Tibial artery (tissue), 4 donors: ENCODE measurements at regions not wholly inside any gene's neighbourhood (a gene's known extent, or its start where the extent isn't known, plus 50 kb on each side); places are given as distances from the start of the nearest gene placed in this dataset.
"Not testable (repeated sequence)": the region's sequence is repeated elsewhere in the genome, so short reads cannot be mapped to it uniquely, and the experiment has no call there.

Experiments used
- DNase-seq, 2 donors: peaks; one replicate each; pipeline ENCODE4 v3.0.0-alpha.2; 2019
- H3K27ac ChIP-seq, 2 donors: fragments of 200-600 bp; sonication (generic) in 1 of 2; 1 replicate in 1 of 2; 2 replicates in 1 of 2; pipeline ENCODE4 v1.5.1; 2018 to 2019; ENCODE audit warnings: mild to moderate bottlenecking in 1 of 2
- H3K27me3 ChIP-seq, 2 donors: fragments of 200-600 bp; sonication (generic) in 1 of 2; one replicate each; pipeline versions ENCODE4 v1.5.1 to v1.6.0; 2016 to 2019
- H3K36me3 ChIP-seq, 3 donors: fragments of 200-600 bp; sonication (generic) in 2 of 3; one replicate each; pipeline ENCODE4 v1.5.1; 2016 to 2019; ENCODE audit warnings: mild to moderate bottlenecking in 2 of 3
- H3K4me1 ChIP-seq, 4 donors: fragments of 200-600 bp; sonication (generic) in 2 of 4; 1 replicate in 3 of 4; 2 replicates in 1 of 4; pipeline ENCODE4 v1.5.1; 2016 to 2019
- H3K4me3 ChIP-seq, 2 donors: fragments of 200-600 bp; sonication (generic) in 1 of 2; 1 replicate in 1 of 2; 2 replicates in 1 of 2; pipeline ENCODE4 v1.5.1; 2018 to 2019; ENCODE audit warnings: mild to moderate bottlenecking in 2 of 2
- H3K9me3 ChIP-seq, 3 donors: fragments of 200-600 bp; sonication (generic) in 1 of 3; one replicate each; pipeline ENCODE4 v1.5.1; 2016 to 2019
- intact Hi-C: fragments of 100-400 bp; cut with DNase I; formaldehyde crosslinking; loops from one replicate; pipeline ENCODE4 v1.15.0; 2023; ENCODE audit warnings: low total_unique reads
- TF ChIP-seq, protein P1 (sequence below), 2 experiments: fragments of 200-600 bp in 1 of 2; fragments of 450-650 bp in 1 of 2; IDR thresholded peaks; one replicate each; pipeline ENCODE4 v1.5.1; 2017 to 2019; ENCODE audit warnings: antibody characterized with exemption in 2 of 2, mild to moderate bottlenecking in 1 of 2, moderate library complexity in 1 of 2

DNA sequence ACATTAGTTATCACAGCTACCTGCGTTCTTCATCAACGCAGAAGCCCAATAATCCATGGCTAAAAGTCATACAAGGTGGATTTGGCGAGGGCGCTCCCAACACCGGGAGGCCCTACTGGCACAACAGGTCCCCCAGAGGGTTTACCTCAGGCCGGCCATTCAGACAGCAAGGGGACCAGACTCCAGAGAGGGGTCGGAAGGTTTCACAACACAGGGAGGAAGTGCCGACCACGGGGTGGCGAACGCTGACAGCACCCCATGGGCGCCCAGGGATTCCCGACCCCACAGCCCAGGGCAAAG, 1515.9 kb upstream of the DEFB115 start:
- peaks cover 0 to 39% (median 29%) of the 10 kb centered on the region in 3 donors for H3K9me3 ChIP-seq
- TF ChIP-seq, protein P1, sequence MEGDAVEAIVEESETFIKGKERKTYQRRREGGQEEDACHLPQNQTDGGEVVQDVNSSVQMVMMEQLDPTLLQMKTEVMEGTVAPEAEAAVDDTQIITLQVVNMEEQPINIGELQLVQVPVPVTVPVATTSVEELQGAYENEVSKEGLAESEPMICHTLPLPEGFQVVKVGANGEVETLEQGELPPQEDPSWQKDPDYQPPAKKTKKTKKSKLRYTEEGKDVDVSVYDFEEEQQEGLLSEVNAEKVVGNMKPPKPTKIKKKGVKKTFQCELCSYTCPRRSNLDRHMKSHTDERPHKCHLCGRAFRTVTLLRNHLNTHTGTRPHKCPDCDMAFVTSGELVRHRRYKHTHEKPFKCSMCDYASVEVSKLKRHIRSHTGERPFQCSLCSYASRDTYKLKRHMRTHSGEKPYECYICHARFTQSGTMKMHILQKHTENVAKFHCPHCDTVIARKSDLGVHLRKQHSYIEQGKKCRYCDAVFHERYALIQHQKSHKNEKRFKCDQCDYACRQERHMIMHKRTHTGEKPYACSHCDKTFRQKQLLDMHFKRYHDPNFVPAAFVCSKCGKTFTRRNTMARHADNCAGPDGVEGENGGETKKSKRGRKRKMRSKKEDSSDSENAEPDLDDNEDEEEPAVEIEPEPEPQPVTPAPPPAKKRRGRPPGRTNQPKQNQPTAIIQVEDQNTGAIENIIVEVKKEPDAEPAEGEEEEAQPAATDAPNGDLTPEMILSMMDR (IDR thresholded peaks at IDR 0.05), result no peak
- DNase-seq, result peak in 1 of 2 donors; percentile 60

DNA sequence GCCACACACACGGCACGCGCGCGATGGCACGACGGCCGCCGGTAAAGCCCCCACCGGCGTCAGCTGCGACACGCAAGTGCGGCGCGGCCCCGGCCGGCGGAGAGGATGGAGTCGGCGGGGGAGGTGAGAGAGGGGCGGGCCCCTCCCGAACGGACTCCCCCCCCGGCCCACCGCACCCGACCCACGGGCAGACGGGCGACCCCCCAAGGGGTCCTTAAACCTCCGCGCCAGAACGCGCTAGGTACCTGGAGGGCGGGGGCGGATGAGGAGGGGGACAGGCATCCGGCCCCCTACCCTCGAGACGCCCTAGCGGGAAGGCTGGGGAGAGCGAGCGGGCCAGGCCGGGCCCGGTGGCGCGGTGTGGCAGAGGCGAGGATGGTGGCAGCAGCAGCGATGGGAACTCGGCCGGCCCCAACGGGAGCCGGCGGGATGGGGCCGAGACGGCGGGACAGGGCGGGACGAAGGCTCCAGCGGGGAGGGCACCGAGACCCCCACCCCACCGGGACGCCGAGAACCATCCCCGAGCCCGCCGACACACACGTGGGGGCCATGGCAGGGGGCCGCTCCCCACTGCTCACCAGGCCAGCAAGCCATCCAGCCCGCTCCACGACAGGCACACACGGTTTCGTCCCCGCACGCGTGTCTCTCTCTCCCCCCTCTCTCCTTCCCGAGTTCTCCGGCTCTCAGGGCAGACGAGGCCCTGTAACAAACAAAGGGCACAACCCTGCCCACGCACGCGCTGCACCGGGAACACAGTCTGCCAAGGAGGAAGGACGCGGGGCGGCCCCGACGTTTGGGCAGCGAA, 1515.4 kb upstream of the DEFB115 start:
- DNase-seq, result peak in 1 of 2 donors; percentile 43
- intact Hi-C loops, result no loop called here
- no peak overlapping the region for H3K4me3 ChIP-seq
- no peaks in the 10 kb centered on the region for H3K4me1 ChIP-seq
- H3K27ac ChIP-seq, result no peak overlapping the region
- H3K36me3 ChIP-seq, result no peaks in the 10 kb centered on the region
- H3K27me3 ChIP-seq, result peaks cover 0 to 34% of the 10 kb centered on the region in 2 donors
- TF ChIP-seq, protein P1 (IDR thresholded peaks at IDR 0.05), result no peak
- peaks cover 0 to 34% (median 29%) of the 10 kb centered on the region in 3 donors for H3K9me3 ChIP-seq

More for the DNA sequence above, 1515.9 kb upstream of the DEFB115 start:
- Histone ChIP-seq H3K4me3 (no peak overlapping the region), H3K27ac (no peak overlapping the region), H3K4me1 (no peaks in the 10 kb centered on the region), H3K27me3 (peaks cover 0 to 34% of the 10 kb centered on the region in 2 donors), H3K36me3 (no peaks in the 10 kb centered on the region)
- intact Hi-C loops, result no loop called here

DNA sequence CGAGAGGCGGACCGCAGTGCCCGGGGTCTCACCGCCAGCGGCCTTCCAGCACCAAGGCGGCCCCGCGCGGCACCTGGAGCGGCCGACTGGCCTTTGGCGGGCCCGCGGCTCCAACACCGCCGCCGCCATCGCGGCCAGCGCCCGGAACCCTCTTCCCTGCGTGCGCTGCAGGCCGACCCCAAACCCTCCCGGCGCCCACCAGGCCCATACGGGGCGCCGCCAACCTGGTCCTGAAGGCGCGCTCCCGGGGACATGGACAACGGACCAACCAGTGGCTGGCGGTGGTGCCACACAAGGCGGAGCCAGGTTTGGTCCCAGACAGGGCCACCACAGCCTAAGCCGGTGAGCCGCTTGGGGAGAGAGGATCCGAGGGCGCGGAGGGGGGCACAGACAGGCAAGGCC, 1514.8 kb upstream of the DEFB115 start:
- H3K27ac ChIP-seq, result no peak overlapping the region
- DNase-seq, result no peak
- H3K36me3 ChIP-seq, result no peaks in the 10 kb centered on the region
- H3K4me1 ChIP-seq, result no peaks in the 10 kb centered on the region
- H3K27me3 ChIP-seq, result peaks cover 0 to 34% of the 10 kb centered on the region in 2 donors
- H3K9me3 ChIP-seq, result peaks cover 0 to 29% (median 28%) of the 10 kb centered on the region in 3 donors
- TF ChIP-seq, protein P1 (IDR thresholded peaks at IDR 0.05), result no peak
- H3K4me3 ChIP-seq, result no peak overlapping the region
- intact Hi-C loops, result no loop called here

DNA sequence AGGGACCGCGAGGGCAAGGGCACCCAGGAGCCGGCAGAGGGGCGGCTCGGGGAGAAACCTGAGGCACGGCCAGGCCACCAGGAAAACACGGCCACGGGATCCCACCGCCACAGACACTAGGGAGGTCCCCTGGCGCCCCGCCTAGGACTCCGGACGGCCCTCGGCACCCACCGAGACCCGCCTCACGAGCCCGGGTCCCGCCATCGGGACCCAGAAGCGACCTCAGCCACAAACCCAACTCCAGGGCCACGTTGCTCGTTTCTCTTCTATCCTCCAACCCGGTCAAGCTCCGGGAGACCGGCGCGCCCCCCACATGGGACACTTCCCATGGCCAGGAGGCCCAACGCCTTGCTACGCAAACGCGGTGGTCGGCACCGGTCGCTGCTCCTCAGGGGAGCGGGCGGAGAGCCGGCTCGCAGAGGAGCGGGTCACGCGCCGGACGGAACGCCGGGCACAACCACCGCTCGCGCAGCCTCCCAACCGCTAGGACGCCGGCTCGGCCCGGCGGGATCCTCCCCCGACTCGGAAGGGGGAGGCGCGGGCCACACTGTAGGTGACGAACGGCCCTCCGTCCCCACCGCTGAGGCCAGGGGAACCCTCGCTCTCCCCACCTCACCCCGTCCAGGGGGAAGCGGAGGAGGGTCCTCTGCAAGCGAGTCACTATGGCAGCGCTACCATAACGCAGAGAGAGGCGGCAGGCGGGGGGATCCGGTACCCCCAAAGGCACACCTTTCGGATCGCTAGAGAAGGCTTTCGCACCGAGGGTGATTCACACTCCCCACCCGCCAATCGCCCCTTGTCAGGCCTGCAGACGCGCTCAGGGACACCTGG, 1514.1 kb upstream of the DEFB115 start:
- no peaks in the 10 kb centered on the region for H3K4me1 ChIP-seq
- no peaks in the 10 kb centered on the region for H3K36me3 ChIP-seq
- TF ChIP-seq, protein P1 (IDR thresholded peaks at IDR 0.05), result no peak
- H3K4me3 ChIP-seq, result no peak overlapping the region
- H3K27ac ChIP-seq, result no peak overlapping the region
- intact Hi-C loops, result no loop called here
- H3K27me3 ChIP-seq, result peaks cover 0 to 34% of the 10 kb centered on the region in 2 donors
- peaks cover 0 to 29% (median 28%) of the 10 kb centered on the region in 3 donors for H3K9me3 ChIP-seq
- DNase-seq, result peak in 1 of 2 donors; percentile 60

DNA sequence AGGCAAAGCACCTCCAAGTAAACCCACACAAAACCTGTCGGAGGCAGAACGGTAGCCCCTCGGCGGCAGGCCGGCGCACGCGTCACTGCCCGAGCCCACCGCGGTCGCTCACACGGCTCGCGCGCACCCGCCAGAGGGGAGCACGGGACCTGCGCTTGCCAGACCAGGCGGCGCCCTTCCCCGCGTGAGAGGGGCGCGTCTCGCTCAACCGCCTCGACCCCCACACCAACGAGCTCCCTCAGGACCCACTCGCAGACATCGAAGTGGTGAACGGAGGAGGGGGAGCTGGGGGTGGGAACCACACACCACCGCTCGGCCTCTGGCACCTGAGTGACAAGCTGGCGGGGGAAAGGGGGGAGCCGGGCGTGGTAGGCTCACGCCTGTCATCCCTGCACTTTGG, 1513.4 kb upstream of the DEFB115 start:
- Histone ChIP-seq H3K27me3 (peaks cover 0 to 34% of the 10 kb centered on the region in 2 donors), H3K9me3 (peaks cover 0 to 28% (median 24%) of the 10 kb centered on the region in 3 donors), H3K4me1 (no peaks in the 10 kb centered on the region), H3K36me3 (no peaks in the 10 kb centered on the region), H3K4me3 (no peak overlapping the region), H3K27ac (no peak overlapping the region)
- intact Hi-C loops, result no loop called here
- TF ChIP-seq, protein P1 (IDR thresholded peaks at IDR 0.05), result no peak
- peak in 1 of 2 donors; percentile 48 for DNase-seq

DNA sequence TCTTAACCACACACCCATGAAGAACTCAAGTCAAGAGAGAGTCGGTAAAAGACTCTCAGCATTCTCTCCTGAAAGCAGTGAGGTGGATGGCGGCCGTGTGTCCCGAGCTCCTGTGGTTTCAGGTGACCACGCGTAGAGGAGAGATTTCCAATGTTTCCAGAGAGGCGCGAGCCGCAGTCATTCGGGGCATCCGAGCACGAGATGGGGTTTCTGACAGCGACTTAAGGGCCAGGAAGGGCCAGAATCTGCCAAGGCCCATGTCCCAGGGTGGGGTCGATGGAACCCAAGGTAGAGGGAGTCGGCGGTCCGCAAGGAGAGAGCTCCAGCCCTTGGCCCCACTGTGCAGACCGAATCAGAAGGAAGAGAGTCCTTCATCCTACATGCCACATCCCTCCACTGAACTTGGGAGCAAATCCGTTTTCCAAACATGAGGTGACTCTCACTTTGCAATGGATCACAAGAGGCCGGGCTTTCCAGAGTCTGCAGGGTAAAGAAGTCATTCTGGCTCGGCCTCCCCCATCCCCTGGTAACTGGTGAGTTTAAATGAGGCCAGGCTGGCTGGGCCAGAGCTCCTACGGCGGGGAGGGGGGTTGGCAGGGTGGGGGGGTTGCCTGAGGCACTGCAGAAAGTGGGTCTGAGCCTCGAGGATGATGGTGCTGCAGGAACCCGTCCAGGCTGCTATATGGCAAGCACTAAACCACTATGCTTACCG, 1511.8 kb upstream of the DEFB115 start:
- H3K27ac ChIP-seq, H3K36me3 ChIP-seq, intact Hi-C loops, H3K4me3 ChIP-seq, H3K4me1 ChIP-seq: not testable (repeated sequence)
- Histone ChIP-seq H3K9me3 (peaks cover 0 to 27% (median 22%) of the 10 kb centered on the region in 3 donors), H3K27me3 (peaks cover 0 to 32% of the 10 kb centered on the region in 2 donors)
- DNase-seq, result peak in 1 of 2 donors; percentile 53
